WTC11 (cell line): ENCODE measurements at regions not wholly inside any gene's neighbourhood (a gene's known extent, or its start where the extent isn't known, plus 50 kb on each side); places are given as distances from the start of the nearest gene placed in this dataset.

Experiments used
- ATAC-seq: fragments of 200-7000 bp; cut with Tn5 transposase; 2 replicates; pipeline ENCODE4 v1.10.0; 2021; ENCODE audit warnings: mild to moderate bottlenecking, moderate library complexity
- CTCF ChIA-PET: fragments of 300-600 bp; sonication (Branson Sonifier 250); formaldehyde crosslinking; loops from one replicate; lab custom pipeline; 2021; ENCODE audit warnings: antibody characterized with exemption; lab: Charles Lee
- POLR2A ChIA-PET: fragments of 350-600 bp; sonication (Branson Sonifier 250); formaldehyde crosslinking; loops from one replicate; lab custom pipeline; 2021; ENCODE audit warnings: antibody characterized with exemption; lab: Charles Lee
- DNase-seq: peaks from one replicate; pipeline ENCODE4 v3.0.0; 2021; ENCODE audit warnings: low spot score
- H3K27ac Mint-ChIP-seq: 2 replicates; pipeline ENCODE4 v1.8.0; 2021; ENCODE audit warnings: mixed read lengths
- H3K27me3 Mint-ChIP-seq: 2 replicates; pipeline ENCODE4 v1.8.0; 2021; ENCODE audit warnings: low read depth, mild to moderate bottlenecking, moderate library complexity, mixed read lengths
- H3K36me3 Mint-ChIP-seq: 2 replicates; pipeline ENCODE4 v1.8.0; 2021; ENCODE audit warnings: mixed read lengths
- H3K4me1 Mint-ChIP-seq: 2 replicates; pipeline ENCODE4 v1.8.0; 2022; ENCODE audit warnings: mixed read lengths
- H3K4me3 Mint-ChIP-seq: 2 replicates; pipeline ENCODE4 v1.8.0; 2021; ENCODE audit warnings: mild to moderate bottlenecking, moderate library complexity, mixed read lengths
- H3K9me3 Mint-ChIP-seq: 2 replicates; pipeline ENCODE4 v1.8.0; 2021; ENCODE audit warnings: mixed read lengths
- CBFB ChIP-seq: sonication (generic); formaldehyde crosslinking; IDR thresholded peaks from 2 replicates; pipeline ENCODE4 v1.8.1; 2022; ENCODE audit warnings: mild to moderate bottlenecking, low read depth, missing genetic modification reagents
- CDX4 ChIP-seq: fragments of 250-450 bp; sonication (Bioruptor Pico); IDR thresholded peaks from 2 replicates; pipeline ENCODE4 v1.9.0; 2021; ENCODE audit warnings: moderate library complexity, mild to moderate bottlenecking, inconsistent platforms, borderline replicate concordance
- E2F5 ChIP-seq: sonication (generic); formaldehyde crosslinking; IDR thresholded peaks from 2 replicates; pipeline ENCODE4 v1.8.1; 2022; ENCODE audit warnings: mild to moderate bottlenecking, moderate library complexity, missing genetic modification reagents
- ELF4 ChIP-seq: sonication (generic); formaldehyde crosslinking; IDR thresholded peaks from 2 replicates; pipeline ENCODE4 v1.8.1; 2022; ENCODE audit warnings: low read depth, mild to moderate bottlenecking, moderate library complexity, missing genetic modification reagents
- EMX1 ChIP-seq: fragments of 250-450 bp; sonication (Bioruptor Pico); IDR thresholded peaks from 2 replicates; pipeline ENCODE4 v1.8.0; 2021; ENCODE audit warnings: mild to moderate bottlenecking
- GABPB1 ChIP-seq: sonication (generic); formaldehyde crosslinking; IDR thresholded peaks from 2 replicates; pipeline ENCODE4 v1.8.1; 2023; ENCODE audit warnings: mild to moderate bottlenecking, missing genetic modification reagents
- GRHL2 ChIP-seq: fragments of 250-450 bp; sonication (Bioruptor Pico); IDR thresholded peaks from 2 replicates; pipeline ENCODE4 v1.8.0; 2022; ENCODE audit warnings: mild to moderate bottlenecking, moderate library complexity; ENCODE audit not compliant: insufficient replicate concordance, severe bottlenecking
- JAZF1 ChIP-seq: fragments of 250-450 bp; sonication (Bioruptor Pico); IDR thresholded peaks from 2 replicates; pipeline ENCODE4 v1.9.0; 2021; ENCODE audit warnings: moderate library complexity, mild to moderate bottlenecking, inconsistent platforms
- KAT7 ChIP-seq: sonication (generic); formaldehyde crosslinking; IDR thresholded peaks from 2 replicates; pipeline ENCODE4 v1.8.1; 2023; ENCODE audit warnings: missing genetic modification reagents, mild to moderate bottlenecking, borderline replicate concordance
- NFATC4 ChIP-seq: fragments of 250-450 bp; sonication (Bioruptor Pico); IDR thresholded peaks from 2 replicates; pipeline ENCODE4 v1.9.0; 2021; ENCODE audit warnings: mild to moderate bottlenecking
- NR2C2 ChIP-seq: sonication (generic); formaldehyde crosslinking; IDR thresholded peaks from 2 replicates; pipeline ENCODE4 v1.8.0; 2022; ENCODE audit warnings: mild to moderate bottlenecking, missing genetic modification reagents
- PRRX2 ChIP-seq: fragments of 250-450 bp; sonication (Bioruptor Pico); IDR thresholded peaks from 2 replicates; pipeline ENCODE4 v1.8.0; 2021; ENCODE audit warnings: mild to moderate bottlenecking
- ZMAT4 ChIP-seq: fragments of 250-450 bp; sonication (Bioruptor Pico); IDR thresholded peaks from 2 replicates; pipeline ENCODE4 v1.9.0; 2021; ENCODE audit warnings: mild to moderate bottlenecking
- ZNF416 ChIP-seq: fragments of 250-450 bp; sonication (Bioruptor Pico); IDR thresholded peaks from 2 replicates; pipeline ENCODE4 v1.9.0; 2021; ENCODE audit warnings: mild to moderate bottlenecking, inconsistent platforms
- ZNF512 ChIP-seq: sonication (generic); formaldehyde crosslinking; IDR thresholded peaks from 2 replicates; pipeline ENCODE4 v1.8.1; 2022; ENCODE audit warnings: missing genetic modification reagents, borderline replicate concordance
- TF ChIP-seq, protein P1 (sequence below): sonication (generic); formaldehyde crosslinking; IDR thresholded peaks from 2 replicates; pipeline ENCODE4 v1.8.1; 2022; ENCODE audit warnings: low read depth, mild to moderate bottlenecking, moderate library complexity, missing genetic modification reagents, borderline replicate concordance
- TF ChIP-seq, protein P2 (sequence below): sonication (generic); formaldehyde crosslinking; IDR thresholded peaks from 2 replicates; pipeline ENCODE4 v1.8.1; 2023; ENCODE audit warnings: mild to moderate bottlenecking, missing genetic modification reagents, moderate library complexity
- TF ChIP-seq, protein P3 (sequence below): sonication (generic); formaldehyde crosslinking; IDR thresholded peaks from 2 replicates; pipeline ENCODE4 v1.8.0; 2022; ENCODE audit warnings: mild to moderate bottlenecking, missing genetic modification reagents
- TF ChIP-seq, protein P4 (sequence below): sonication (generic); formaldehyde crosslinking; IDR thresholded peaks from 2 replicates; pipeline ENCODE4 v1.8.0; 2023; ENCODE audit warnings: mild to moderate bottlenecking, missing genetic modification reagents
- TF ChIP-seq, protein P5 (sequence below): sonication (generic); formaldehyde crosslinking; IDR thresholded peaks from 2 replicates; pipeline ENCODE4 v1.8.0; 2022; ENCODE audit warnings: missing genetic modification reagents

DNA sequence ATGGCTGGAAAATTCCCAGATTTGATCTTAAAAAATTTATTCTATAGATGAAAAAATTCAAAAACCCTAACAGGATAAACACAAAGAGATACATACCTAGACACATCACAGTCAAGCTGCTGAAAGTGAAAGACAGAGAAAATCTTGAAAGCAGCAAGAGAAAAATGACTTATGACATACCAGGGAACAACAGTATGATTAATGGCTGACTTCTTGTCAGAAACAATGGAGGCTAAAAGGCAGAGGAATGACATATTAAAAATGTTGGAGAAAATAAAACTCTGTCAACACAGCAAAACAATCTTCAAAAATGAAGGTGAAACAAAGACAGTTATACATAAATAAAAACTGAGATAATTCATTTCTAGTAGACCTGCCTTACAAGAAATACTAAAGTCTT lies 442.7 kb downstream of the IPMK start (continued):
- TF ChIP-seq, protein P1, sequence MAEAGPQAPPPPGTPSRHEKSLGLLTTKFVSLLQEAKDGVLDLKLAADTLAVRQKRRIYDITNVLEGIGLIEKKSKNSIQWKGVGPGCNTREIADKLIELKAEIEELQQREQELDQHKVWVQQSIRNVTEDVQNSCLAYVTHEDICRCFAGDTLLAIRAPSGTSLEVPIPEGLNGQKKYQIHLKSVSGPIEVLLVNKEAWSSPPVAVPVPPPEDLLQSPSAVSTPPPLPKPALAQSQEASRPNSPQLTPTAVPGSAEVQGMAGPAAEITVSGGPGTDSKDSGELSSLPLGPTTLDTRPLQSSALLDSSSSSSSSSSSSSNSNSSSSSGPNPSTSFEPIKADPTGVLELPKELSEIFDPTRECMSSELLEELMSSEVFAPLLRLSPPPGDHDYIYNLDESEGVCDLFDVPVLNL (CRISPR knock-in tag), result no peak
- TF ChIP-seq ZMAT4 (CRISPR knock-in tag), result no peak
- no peak for TF ChIP-seq ELF4
- TF ChIP-seq GRHL2 (CRISPR knock-in tag), result no peak
- TF ChIP-seq E2F5, result no peak
- TF ChIP-seq, all 79 proteins: peak for 0

GRCh38 chr10:57823398-57823797 lies 444.3 kb downstream of the IPMK start:
- Mint-ChIP-seq H3K9me3 (no peaks in the 10 kb centered on the region), H3K4me3 (no peak overlapping the region), H3K4me1 (no peaks in the 10 kb centered on the region), H3K27me3 (no peaks in the 10 kb centered on the region), H3K36me3 (no peaks in the 10 kb centered on the region), H3K27ac (no peak overlapping the region)
- POLR2A ChIA-PET, result no interaction called here
- TF ChIP-seq EMX1 (no peak), NR2C2 (CRISPR knock-in tag) (no peak), CDX4 (no peak), ZNF512 (CRISPR knock-in tag) (no peak), ZNF416 (CRISPR knock-in tag) (no peak), NFATC4 (CRISPR knock-in tag) (no peak), GABPB1 (CRISPR knock-in tag) (no peak), CBFB (CRISPR knock-in tag) (no peak), ELF4 (no peak), JAZF1 (CRISPR knock-in tag) (no peak), PRRX2 (CRISPR knock-in tag) (no peak), KAT7 (no peak)
- TF ChIP-seq, protein P2, sequence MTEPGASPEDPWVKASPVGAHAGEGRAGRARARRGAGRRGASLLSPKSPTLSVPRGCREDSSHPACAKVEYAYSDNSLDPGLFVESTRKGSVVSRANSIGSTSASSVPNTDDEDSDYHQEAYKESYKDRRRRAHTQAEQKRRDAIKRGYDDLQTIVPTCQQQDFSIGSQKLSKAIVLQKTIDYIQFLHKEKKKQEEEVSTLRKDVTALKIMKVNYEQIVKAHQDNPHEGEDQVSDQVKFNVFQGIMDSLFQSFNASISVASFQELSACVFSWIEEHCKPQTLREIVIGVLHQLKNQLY (CRISPR knock-in tag), result no peak
- TF ChIP-seq, protein P3, sequence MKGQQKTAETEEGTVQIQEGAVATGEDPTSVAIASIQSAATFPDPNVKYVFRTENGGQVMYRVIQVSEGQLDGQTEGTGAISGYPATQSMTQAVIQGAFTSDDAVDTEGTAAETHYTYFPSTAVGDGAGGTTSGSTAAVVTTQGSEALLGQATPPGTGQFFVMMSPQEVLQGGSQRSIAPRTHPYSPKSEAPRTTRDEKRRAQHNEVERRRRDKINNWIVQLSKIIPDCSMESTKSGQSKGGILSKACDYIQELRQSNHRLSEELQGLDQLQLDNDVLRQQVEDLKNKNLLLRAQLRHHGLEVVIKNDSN, result no peak
- TF ChIP-seq, protein P4, sequence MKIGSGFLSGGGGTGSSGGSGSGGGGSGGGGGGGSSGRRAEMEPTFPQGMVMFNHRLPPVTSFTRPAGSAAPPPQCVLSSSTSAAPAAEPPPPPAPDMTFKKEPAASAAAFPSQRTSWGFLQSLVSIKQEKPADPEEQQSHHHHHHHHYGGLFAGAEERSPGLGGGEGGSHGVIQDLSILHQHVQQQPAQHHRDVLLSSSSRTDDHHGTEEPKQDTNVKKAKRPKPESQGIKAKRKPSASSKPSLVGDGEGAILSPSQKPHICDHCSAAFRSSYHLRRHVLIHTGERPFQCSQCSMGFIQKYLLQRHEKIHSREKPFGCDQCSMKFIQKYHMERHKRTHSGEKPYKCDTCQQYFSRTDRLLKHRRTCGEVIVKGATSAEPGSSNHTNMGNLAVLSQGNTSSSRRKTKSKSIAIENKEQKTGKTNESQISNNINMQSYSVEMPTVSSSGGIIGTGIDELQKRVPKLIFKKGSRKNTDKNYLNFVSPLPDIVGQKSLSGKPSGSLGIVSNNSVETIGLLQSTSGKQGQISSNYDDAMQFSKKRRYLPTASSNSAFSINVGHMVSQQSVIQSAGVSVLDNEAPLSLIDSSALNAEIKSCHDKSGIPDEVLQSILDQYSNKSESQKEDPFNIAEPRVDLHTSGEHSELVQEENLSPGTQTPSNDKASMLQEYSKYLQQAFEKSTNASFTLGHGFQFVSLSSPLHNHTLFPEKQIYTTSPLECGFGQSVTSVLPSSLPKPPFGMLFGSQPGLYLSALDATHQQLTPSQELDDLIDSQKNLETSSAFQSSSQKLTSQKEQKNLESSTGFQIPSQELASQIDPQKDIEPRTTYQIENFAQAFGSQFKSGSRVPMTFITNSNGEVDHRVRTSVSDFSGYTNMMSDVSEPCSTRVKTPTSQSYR (CRISPR knock-in tag), result no peak
- TF ChIP-seq, protein P5, sequence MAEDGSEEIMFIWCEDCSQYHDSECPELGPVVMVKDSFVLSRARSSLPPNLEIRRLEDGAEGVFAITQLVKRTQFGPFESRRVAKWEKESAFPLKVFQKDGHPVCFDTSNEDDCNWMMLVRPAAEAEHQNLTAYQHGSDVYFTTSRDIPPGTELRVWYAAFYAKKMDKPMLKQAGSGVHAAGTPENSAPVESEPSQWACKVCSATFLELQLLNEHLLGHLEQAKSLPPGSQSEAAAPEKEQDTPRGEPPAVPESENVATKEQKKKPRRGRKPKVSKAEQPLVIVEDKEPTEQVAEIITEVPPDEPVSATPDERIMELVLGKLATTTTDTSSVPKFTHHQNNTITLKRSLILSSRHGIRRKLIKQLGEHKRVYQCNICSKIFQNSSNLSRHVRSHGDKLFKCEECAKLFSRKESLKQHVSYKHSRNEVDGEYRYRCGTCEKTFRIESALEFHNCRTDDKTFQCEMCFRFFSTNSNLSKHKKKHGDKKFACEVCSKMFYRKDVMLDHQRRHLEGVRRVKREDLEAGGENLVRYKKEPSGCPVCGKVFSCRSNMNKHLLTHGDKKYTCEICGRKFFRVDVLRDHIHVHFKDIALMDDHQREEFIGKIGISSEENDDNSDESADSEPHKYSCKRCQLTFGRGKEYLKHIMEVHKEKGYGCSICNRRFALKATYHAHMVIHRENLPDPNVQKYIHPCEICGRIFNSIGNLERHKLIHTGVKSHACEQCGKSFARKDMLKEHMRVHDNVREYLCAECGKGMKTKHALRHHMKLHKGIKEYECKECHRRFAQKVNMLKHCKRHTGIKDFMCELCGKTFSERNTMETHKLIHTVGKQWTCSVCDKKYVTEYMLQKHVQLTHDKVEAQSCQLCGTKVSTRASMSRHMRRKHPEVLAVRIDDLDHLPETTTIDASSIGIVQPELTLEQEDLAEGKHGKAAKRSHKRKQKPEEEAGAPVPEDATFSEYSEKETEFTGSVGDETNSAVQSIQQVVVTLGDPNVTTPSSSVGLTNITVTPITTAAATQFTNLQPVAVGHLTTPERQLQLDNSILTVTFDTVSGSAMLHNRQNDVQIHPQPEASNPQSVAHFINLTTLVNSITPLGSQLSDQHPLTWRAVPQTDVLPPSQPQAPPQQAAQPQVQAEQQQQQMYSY (CRISPR knock-in tag), result no peak
- DNase-seq, result no peak
- no peak for ATAC-seq
- CTCF ChIA-PET, result no interaction called here
